A172 (cell line): ENCODE measurements at regions not wholly inside any gene's neighbourhood (a gene's known extent, or its start where the extent isn't known, plus 50 kb on each side); places are given as distances from the start of the nearest gene placed in this dataset.
"Not testable (repeated sequence)": the region's sequence is repeated elsewhere in the genome, so short reads cannot be mapped to it uniquely, and the experiment has no call there.

ENCODE experiments used
- DNase-seq: peaks from one replicate; pipeline ENCODE4 v3.0.0-alpha.2; 2015; ENCODE audit warnings: low spot score

DNA sequence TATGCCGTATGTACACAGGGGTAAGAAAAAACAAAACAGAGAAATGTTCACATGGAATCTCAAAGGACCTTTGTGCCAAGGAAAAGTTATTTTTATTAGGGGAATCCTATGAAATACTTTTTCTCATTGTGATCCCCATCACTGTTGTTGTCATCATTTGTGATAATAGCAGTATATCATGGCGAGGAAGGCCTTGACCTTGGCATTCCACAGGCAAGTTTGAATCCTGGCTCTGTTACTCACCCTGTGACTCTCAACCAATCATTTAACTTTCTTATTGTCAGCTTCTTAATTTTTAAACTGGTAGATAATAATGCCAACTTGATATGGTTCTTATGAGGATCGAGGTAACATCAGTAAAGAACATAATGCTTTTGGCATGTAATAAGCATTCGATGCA is 142.2 kb upstream of the DDHD1 start:
- no peak for DNase-seq

DNA sequence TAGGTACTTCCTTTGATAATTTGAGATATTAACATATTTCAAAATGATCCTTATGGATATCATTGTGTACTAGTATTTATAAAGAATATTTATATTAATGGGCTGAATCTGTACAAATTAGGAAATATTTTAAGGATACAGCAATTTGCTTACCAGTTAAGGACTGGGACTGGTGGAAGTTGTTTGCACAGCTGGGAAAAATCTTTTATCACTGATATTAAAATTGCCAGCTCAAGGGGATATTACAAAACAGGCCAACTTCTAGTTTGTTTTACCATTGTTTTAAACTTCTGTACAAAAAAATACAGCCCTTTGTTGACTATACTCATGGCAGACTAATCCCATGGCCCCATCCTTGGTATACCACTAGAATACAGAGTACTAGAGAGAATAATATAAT is 133.2 kb upstream of the DDHD1 start:
- no peak for DNase-seq

DNA sequence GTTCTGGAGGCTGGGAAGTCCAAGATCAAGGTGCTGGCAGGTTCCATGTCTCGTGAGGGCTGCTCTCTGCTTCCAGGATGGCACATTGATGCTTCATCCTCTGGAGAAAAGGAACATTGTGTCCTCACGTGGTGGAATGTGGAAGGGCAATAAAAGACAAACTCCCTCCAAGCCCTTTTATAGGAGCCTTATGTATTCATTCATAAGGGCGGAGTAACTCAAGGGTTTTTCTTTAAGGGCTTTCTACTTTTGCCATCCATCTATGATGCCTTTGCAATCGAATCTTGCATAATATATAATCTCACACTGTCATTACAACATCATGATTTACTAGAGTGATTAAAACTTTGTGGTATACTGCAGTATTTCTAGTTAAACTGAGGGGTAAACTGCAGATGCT is 132.7 kb upstream of the DDHD1 start:
- DNase-seq, result no peak

DNA sequence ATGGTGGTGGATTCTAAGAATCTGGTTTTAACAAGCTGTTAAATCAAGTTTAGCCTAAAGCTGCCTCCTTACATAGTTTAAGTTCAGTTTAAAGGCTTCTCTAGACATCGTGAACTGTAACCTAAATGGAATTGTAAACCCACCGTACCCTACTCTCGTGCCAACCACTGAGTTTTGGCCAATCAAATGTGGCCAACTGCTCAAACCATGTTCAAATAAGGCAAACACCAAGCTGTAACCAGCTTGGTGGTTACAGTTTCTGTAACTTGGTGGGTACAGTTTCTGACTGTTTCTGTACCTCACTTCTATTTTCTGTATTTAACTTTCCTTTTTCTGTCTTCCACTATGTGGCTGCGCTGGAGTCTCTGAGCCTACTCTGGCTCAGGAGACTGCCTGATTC is 131.9 kb upstream of the DDHD1 start:
- no peak for DNase-seq

DNA sequence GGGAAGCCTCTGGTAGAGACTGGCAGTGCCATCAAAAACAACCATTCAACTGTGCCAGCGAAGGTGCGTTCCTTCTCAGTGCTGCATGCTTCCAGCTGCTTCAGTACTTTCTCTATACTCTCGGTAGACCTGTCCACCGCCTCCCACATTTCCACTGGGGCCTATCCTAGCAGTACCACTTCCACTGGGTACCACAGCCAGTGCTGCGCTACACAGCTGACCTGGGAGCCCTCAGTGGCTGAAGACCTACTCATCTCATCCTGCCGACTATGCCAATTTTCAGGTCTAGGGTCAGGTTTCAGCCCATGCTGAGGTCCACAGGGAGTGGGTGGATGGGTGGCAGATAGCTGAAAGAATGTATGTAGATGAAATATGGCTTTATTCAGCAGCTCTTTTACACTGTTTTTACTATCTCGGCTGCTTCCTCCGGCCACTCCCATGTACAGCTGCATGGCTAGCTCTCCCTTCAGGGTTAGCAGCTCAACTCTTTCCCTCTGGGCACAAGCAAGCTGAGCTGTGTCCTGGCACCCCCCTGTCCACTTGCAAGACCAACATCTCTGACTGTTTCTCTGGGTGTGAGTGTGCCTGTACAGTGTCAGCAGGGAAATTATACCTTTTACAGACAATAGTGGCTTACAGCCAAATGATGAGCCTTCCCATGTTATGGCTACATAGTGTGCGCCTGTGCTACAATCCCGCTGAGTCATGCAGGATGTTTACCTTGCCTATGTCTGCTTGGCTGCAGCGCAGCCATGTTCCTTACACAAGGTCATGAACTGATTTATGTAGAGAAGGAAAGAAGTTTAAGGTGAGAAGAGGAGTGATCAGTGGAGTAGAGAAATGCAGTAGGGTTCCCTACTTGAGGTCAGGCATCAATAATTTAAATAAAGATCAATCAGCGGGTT is 125.7 kb upstream of the DDHD1 start:
- DNase-seq, result no peak

DNA sequence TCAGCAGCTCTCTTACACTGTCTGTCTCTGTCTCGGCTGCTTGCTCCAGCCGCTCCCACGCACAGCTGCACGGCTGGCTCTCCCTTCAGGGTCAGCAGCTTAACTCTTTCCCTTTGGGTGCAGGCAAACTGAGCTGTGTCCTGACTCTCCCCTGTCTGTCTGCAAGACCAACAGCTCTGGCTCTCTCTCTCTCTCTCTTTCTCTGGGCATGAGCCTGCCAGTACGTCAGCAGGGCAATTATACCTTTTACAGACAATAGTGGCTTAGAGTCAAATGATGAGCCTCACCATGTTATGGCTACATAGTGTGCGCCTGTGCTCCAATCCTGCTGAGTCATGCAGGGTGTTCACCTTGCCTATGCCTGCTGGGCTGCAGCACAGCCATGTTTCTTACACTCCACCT is 120.5 kb upstream of the DDHD1 start:
- DNase-seq, result no peak

DNA sequence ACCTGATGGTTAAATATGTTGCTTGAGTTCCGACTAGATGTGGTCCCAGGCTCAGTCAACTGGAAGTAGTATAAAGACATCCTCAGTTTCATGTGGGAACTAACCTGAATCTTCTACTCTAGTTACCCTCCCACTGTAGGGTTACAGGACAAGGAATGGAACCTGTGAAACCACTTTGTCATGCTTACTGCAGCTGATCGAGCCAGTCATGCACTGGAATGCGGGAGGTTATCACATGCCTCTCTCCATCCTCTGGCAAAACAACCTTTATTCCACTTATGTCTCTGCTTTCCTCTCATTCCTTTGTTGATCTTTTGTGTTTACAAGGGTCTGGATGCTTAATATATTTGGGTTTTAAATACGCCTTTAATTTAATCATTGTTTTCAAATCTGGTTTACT is 111.9 kb upstream of the DDHD1 start:
- DNase-seq, result no peak

DNA sequence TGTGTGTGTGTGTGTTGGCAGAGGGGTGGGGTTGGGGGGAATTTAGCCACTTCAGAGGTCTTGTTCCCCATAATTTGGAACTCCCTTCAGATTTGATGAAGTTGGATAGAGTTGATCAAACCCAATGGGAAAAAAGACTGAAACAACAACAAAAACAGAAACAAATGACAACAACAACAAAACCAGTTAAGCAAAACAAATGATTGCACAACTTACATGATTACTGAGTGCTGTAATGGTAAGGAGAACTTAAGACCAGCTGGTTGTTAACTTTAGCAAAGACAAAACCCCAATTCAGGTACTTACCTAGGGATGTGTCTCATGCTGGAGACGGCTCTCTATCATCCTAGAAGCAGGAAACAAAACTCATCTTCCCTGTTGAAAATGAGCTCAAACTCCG is 107.8 kb upstream of the DDHD1 start:
- no peak for DNase-seq

DNA sequence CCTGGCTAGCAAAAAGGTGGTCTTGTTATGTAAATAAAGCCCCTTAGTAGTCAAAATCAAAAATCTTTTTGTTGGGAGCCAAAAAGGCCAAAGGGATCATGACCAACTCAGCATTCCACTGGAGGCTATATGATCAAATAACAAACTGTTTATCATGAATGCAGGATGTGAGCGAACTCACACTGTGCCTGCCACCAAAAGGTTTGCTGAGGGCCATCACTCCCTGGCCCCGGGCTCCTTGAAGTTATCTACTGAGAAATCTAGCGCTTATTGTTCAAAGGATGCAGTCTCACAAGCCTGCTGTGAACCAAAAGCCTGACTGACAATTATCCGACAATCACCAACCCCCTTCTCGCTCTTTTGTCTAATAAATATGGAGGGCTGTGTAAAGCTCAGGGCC is 107.2 kb upstream of the DDHD1 start:
- no peak for DNase-seq

DNA sequence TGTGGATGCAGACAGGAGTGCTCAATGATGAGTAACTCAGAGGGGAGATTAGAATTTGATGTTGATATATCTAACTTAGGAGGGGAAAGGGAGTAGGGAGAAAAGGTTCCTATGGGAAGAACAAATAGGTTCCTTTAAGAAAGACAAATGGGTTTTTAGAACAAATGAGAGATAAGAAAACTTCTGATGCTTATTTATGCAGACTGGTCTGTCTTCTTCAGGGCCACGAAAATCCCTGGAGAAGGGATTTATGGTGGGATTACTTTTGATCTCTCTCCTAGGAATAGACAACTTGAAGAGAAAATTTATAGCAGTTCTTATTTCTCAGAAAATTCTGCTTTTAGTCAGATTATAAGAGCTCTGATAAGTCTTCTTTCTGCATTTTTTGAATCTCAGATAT is 99.0 kb upstream of the DDHD1 start:
- DNase-seq, result no peak

DNA sequence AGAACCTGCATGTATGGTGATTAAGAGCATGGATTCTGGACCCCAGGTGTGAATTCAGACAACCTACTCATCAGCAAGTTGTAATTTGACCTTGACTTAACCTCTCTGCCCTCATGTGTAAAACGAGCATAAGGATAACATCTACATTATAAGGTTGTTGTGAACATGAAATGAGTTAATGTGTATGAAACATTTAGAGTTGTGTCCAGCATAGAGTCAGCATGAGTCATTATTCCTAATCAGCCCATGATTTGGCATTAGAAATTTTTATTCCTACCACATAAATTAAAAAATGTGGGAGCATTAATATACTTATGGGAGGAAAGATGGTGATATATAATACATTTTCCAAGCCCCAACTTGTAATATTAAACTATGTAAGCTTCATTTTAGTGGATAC is 95.9 kb upstream of the DDHD1 start:
- DNase-seq, result no peak

DNA sequence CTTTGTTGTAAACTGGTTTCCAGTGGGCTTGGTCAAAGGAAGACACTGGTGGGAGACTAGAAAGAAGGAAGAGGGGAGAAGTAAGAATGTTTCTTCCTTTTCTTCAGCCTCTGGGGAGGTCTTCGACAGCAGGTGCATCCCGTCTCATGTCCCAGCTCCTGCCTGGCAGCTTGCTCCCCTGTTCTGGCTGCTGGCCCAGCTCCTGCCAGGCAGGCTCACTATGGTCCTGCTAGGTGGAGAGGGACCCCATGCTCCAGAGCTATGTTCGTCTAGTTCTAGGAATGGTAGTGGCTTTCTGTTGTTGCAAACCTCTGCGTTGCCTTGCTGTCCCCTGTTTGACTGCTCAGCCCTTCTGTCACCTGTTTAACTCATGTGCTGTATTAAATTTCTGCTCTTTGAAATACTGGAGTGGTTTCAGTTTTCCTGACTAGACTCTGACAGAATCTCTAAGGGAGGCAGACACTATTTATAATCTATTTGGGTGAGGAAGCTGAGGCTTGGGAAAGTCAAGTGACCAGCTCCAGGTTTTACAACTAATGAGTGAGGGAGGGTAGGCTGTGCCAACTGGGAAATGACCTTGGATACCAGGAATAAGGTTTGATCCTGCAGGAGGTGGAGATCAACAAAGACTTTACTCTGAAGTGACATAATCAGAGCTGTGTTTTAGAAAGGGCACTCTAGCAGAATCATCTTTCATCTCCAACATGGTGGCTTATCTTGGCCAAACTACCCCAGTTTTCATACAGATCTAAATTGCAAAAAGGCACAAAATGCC is 94.7 kb upstream of the DDHD1 start:
- DNase-seq, result no peak

DNA sequence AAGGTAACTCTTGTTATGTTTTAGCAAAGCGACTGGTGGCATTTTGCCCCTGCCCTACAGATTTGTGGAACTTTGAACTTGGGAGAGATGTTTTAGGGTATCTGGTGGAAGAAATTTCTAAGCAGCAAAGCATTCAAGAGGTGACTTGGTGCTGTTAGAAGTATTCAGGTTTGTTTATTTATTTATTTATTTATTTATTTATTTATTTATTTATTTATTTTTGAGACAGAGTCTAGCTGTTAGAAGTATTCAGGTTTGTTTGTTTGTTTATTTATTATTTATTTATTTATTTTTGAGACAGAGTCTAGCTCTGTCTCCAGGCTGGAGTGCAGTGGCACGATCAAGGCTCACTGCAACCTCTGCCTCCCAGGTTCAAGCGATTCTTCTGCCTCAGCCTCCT is 89.8 kb upstream of the DDHD1 start:
- not testable (repeated sequence) for DNase-seq

DNA sequence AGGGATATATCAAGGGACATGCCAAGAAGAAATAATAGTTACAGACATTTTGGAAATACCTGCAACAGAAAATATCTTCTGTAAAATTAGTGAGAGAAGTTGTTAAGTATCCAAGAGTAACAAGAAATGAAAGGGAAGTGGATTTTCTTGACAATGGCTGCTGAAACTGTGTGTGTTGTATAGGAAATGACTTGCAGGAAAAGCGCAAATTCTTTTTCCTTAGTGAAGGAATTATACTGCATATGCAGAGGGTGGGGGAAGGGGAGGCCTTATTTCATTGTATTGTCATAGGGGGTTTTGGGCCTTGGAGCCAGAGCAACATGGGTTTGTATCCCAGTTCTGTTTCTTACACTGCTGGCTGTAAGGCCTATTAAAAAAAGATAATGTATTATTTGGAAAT is 84.4 kb upstream of the DDHD1 start:
- no peak for DNase-seq

DNA sequence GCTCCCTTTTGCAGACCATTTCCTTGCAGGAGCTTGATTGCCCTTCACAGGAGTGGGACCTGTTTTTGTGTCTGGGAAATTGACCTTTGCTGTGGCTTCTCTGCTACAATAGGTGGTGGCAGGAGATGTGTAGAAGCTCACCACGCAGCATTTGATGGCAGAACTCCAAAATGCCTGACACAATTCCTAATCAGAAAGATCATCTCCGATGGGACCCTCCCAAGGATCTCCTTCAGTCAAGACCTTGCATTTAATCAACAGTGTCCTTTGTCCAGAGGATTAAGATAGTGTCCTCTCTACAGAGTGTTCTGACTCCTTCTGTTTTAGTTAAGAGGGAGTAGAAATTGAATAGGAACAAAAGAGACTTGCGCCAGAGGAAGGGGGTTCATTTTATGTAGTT is 83.6 kb upstream of the DDHD1 start:
- no peak for DNase-seq

DNA sequence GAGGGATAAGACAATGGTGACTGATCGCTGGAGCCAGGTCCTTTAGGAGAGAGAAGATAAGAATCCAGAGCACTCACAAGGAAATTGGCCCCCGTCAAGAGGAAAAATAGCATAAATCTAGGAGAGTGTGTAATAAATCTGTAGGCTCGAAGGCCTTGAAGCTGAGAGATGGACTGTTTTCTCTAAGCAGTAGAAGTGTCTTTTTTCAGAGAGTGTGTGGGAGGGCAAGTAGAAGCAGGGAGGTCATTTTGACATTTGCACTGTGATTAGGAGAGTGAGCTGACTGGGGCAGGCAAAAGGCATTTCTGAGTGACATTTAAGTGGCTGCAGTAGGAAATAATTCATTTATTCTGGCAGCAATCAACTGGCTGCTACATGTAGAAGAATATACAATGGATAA is 78.0 kb upstream of the DDHD1 start:
- no peak for DNase-seq

DNA sequence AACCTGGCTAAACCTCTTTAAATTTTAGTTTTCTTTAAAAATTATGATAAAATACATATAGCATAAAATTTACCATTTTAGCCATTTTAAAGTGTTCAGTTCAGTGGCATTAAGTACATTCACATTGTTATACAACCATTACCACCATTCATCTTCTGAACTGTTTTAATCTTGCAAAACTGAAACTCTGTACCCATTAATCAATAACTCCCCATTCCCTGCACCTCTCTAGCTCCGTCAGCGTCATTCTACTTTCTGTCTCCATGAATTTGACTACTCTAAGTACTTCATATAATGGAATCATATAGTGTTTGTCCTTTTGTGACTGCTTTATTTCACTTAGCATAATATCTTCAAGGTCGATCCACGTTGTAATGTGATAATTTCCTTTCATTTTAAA is 75.8 kb upstream of the DDHD1 start:
- DNase-seq, result no peak

DNA sequence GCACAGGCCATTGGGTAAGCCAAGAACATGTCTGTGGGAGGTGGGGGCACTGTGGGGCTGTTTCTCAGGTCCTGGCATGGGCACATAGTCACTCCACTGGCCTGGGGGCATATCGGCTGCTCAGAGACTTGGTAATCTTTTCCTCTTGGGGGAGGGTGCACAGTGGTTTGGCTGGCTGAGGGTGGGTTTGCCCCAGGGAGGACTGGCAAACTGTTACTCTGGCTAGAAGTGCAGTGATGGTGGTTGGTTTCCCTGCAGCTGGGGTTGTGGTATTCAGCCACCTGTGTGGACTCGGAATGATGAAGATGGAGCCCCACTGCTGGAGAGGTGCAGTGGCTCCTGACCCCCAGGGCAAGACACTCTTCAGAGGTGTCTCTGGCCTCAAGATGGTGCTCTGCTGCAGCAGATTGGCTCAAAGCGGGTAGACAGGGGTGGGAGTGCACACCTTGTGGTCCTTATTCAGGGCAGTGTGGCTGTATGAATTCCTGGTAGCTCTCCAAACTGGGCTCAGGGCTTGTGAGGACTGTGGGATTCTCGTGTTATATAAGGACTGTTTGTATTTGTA is 74.1 kb upstream of the DDHD1 start:
- DNase-seq, result no peak

DNA sequence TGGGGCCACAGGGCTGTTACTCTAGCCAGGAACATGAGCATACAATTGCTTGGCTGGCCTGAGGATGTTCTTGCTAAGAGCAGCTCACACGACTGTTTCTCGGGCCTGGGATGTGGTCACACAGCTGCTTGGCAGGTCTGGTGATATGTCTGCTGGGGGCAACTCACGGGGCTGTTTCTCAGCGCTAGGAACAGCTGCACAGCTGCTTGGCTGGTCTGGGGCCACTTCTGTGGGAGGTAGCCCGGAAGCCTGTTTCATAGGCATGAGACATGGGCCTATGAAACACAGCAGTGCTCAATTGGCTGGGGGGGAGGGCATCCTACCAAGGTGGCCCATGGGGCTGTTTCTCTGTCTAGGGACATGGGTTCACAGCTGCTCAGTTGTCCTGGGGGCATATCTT is 73.4 kb upstream of the DDHD1 start:
- no peak for DNase-seq

DNA sequence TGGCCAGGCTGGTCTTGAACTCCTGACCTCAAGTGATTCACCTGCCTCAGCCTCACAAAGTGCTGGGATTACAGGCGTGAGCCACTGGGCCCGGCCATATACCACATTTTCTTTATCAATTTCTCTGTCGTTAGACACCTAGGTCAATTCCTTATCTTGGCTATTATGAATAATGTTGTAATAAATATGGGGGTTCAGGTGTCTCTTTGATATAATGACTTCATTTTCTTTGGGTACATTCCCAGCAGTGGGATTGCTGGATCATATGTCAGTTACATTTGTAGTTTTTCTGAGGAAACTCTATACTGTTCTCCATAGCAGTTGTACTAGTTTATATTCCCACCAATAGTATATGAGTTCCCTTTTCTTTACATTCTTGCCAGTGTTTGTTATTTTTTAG is 67.8 kb upstream of the DDHD1 start:
- no peak for DNase-seq

DNA sequence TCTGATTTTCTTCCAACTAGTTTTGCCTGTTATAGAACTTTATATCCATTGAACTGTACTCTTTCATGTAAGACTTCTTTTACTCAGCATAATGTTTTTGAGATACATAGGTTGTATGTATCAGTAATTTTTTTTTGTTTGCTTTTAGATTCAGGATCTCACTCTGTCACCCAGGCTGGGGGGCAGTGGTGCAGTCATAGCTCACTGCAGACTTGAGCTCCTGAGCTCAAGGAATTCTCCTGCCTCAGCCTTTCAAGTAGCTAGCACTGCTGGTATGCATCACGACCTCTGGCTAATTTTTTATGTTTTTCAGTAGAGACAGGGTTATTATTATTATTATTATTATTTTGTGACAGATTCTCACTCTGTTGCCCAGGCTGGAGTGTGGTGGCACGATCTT is 65.0 kb upstream of the DDHD1 start:
- DNase-seq, result no peak

DNA sequence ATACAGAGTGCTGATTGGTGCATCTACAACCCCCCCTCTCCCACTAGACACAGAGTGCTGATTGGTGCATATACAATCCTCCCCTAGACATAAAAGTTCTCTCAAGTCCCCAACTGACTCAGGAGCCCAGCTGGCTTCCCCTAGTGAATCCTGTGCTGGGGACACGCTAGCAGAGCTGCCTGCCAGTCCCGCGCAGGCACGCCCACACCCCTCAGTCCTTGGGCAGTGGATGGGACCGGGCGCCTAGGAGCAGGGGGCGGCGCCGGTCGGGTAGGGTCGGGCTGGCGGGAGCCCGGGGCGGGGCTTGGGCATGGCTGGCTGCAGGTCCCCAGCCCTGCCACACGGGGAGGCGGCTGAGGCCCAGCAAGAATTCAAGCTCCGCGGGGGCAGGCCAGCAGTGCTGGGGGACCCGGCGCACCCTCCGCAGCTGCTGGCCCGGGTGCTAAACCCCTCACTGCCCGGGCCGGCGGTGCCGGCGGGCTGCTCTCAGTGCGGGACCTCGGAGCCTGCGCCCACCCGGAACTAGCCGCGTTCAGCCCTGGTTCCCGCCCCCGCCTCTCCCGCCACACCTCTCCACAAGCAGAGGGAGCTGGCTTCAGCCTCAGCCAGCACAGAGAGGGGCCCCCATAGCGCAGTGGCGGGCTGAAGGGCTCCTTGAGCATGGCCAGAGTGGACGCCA is 64.3 kb upstream of the DDHD1 start:
- peak; percentile 67 for DNase-seq

DNA sequence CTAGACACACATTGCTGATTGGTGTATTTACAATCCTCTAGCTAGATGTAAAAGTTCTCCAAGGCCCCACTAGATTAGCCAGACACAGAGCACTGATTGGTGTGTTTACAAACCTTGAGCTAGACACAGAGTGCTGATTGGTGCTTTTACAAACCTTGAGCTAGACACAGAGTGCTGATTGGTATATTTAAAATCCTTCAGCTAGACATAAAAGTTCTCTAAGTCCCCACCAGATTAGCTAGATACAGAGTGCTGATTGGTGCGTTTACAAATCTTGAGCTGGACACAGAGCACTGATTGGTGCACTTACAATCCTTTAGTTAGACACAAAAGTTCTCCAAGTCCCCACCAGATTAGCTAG is 63.8 kb upstream of the DDHD1 start:
- not testable (repeated sequence) for DNase-seq
